Ovary (tissue), 7 donors: ENCODE measurements at regions not wholly inside any gene's neighbourhood (a gene's known extent, or its start where the extent isn't known, plus 50 kb on each side); places are given as distances from the start of the nearest gene placed in this dataset.

ENCODE experiments used
- DNase-seq, 5 donors: peaks; one replicate each; pipeline ENCODE4 v3.0.0-alpha.2; 2019 to 2020
- H3K27ac ChIP-seq, 2 donors: fragments of 200-600 bp; one replicate each; pipeline versions ENCODE4 v1.5.1 to v1.8.0; 2019 to 2022
- H3K27me3 ChIP-seq: fragments of 200-600 bp; one replicate; pipeline ENCODE4 v1.8.0; 2022
- H3K36me3 ChIP-seq: fragments of 200-600 bp; sonication (generic); one replicate; pipeline ENCODE4 v1.5.1; 2019
- H3K4me1 ChIP-seq: one replicate; pipeline ENCODE4 v1.8.1; 2013; ENCODE audit warnings: mild to moderate bottlenecking, moderate library complexity; ENCODE audit not compliant: insufficient read depth
- H3K4me3 ChIP-seq: fragments of 200-600 bp; sonication (generic); one replicate; pipeline ENCODE4 v1.5.1; 2017
- H3K9me3 ChIP-seq, 2 donors: fragments of 200-600 bp in 1 of 2; sonication (generic) in 1 of 2; one replicate each; pipeline versions ENCODE4 v1.5.1 to v1.8.1; 2013 to 2019; ENCODE audit warnings: mild to moderate bottlenecking in 1 of 2, moderate library complexity in 1 of 2
- CTCF ChIP-seq, 3 donors: fragments of 450-650 bp in 2 of 3; fragments of 200-600 bp in 1 of 3; IDR thresholded peaks; one replicate each; pipeline versions ENCODE4 v1.5.1 to v1.8.0; 2016 to 2022; ENCODE audit warnings: antibody characterized with exemption in 3 of 3, mild to moderate bottlenecking in 1 of 3
- EP300 ChIP-seq: sonication (generic); formaldehyde crosslinking; IDR thresholded peaks from one replicate; pipeline ENCODE4 v1.6.1; 2017; ENCODE audit warnings: antibody characterized with exemption
- POLR2A ChIP-seq: fragments of 450-650 bp; IDR thresholded peaks from one replicate; pipeline ENCODE4 v1.6.1; 2017; ENCODE audit warnings: antibody characterized with exemption, mild to moderate bottlenecking, moderate library complexity
- WGBS, 3 donors: extraction: QIAGEN DNeasy Blood & Tissue Kit in 1 of 3; methylation state at CpG; one replicate each; pipeline versions ENCODE4 v1.1.5 to v1.1.7; 2013 to 2017; 5-methylcytosine and 5-hydroxymethylcytosine counted together
- intact Hi-C, 4 donors: fragments of 100-400 bp; cut with DNase I; formaldehyde crosslinking; loops; one replicate each; pipeline versions ENCODE4 v1.11.0 to v1.15.1; 2022 to 2023
- donor health status: DM: no; HTN: no; CAD: no; lungs with moderate emphysema.
- donor health status: DM: no; HTN: no; CAD: no.
- donor health status: Bipolar disorder and iron deficiency.
- donor health status: DM: no; HTN: no; CAD: no.
- donor health status: DM: yes; HTN: yes; CAD: no.

- TF ChIP-seq POLR2A (no peak), CTCF (IDR thresholded peaks at IDR 0.05) (no peak), EP300 (no peak)
- WGBS, 3 donors = 79 to 97% (median 90%) methylated on average over 4 of the region's 4 CpGs
- H3K9me3 ChIP-seq = no peaks in the 10 kb centered on the region
- intact Hi-C loops = no loop called here
- no peak overlapping the region for H3K27ac ChIP-seq
- H3K36me3 ChIP-seq = no peaks in the 10 kb centered on the region
- no peak for DNase-seq
- H3K4me3 ChIP-seq = no peak overlapping the region
- H3K4me1 ChIP-seq = no peaks in the 10 kb centered on the region
- H3K27me3 ChIP-seq = no peaks in the 10 kb centered on the region
Measured at GRCh38 chr12:24600551-24600950, 348.4 kb downstream of the BCAT1 start.

DNA sequence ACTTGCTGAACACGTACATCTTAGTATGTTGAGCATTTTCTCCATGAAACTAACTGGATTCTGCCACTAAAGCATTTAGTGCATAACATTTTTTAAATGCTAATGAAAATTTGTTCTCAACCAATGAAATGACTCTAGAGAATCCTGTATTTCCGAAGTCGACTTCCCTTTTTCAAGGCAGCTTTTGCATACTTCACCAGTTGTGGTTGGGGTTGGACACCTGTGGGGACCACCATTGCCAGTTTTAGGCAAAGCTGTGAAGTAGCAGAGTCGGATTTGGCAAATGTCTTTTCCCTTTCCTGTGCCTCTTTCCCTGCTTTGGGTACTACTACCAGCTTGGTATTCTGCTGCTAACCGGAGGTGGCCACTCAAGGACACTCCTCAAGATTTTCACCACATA is 349.2 kb downstream of the BCAT1 start:
- Histone ChIP-seq H3K27me3 (no peaks in the 10 kb centered on the region), H3K9me3 (no peaks in the 10 kb centered on the region), H3K4me1 (no peaks in the 10 kb centered on the region), H3K36me3 (no peaks in the 10 kb centered on the region), H3K4me3 (no peak overlapping the region), H3K27ac (no peak overlapping the region)
- no peak for TF ChIP-seq CTCF (IDR thresholded peaks at IDR 0.05)
- TF ChIP-seq EP300 = no peak
- TF ChIP-seq POLR2A = no peak
- DNase-seq = no peak
- WGBS, 3 donors = 89 to 94% (median 91%) methylated on average over 5 of the region's 5 CpGs
- intact Hi-C loops = no loop called here

DNA sequence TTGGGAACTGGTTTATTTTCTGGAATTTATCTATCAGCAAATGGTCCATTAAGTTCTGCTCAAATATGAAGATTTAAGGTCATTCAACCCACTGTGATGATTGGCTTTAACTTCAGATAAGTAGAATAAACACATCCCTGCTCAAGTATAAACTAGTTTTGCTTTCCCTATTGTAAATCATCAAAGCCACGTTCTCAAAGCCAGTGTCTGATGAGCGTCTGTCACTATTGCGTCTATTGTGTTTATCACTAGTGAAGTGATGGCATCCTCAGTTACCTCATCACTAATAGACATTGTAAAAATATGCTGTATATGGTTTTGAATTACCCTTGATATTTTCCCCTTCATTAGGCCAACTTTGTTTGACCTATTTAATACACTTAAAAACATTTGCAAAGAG is 351.3 kb downstream of the BCAT1 start:
- H3K27ac ChIP-seq = no peak overlapping the region
- H3K4me3 ChIP-seq = no peak overlapping the region
- no peaks in the 10 kb centered on the region for H3K36me3 ChIP-seq
- H3K27me3 ChIP-seq = no peaks in the 10 kb centered on the region
- no peak for TF ChIP-seq CTCF (IDR thresholded peaks at IDR 0.05)
- TF ChIP-seq EP300 = no peak
- TF ChIP-seq POLR2A = no peak
- H3K4me1 ChIP-seq = no peaks in the 10 kb centered on the region
- no peaks in the 10 kb centered on the region for H3K9me3 ChIP-seq
- no peak for DNase-seq
- intact Hi-C loops = no loop called here
- WGBS, 3 donors = 85 to 94% (median 89%) methylated on average over 3 of the region's 3 CpGs

DNA sequence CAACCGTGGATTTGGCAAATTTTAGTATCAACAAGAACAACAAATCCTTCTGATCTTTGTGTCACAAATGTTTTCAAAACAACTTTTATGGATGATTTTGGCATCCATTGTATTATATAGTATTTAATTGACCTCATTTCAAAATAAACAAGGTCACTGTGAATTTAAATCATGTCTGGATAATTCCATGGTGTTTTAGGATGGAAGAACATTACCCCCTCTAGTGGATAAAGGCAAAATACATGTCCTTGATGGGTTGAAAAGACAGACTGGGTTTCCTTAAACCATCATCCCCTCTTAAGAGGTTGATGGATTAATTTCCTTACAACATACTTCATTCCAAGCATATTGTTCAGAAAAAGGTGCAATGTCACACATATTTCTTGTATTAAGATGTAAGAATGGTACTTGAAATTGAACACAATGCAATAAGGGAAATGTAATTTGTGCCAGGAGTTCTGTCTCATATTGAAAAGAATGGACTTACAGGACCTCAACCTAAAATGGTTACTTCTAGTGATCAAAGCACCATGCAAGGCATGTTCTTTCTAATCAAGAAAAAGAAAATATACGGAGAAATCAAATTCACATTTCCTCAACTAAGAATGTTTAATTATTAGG is 352.0 kb downstream of the BCAT1 start:
- TF ChIP-seq EP300 (no peak), CTCF (IDR thresholded peaks at IDR 0.05) (peak in 2 of 3 donors; percentile 44 to 64)
- Histone ChIP-seq H3K27me3 (no peaks in the 10 kb centered on the region), H3K4me1 (no peaks in the 10 kb centered on the region), H3K27ac (no peak overlapping the region), H3K9me3 (no peaks in the 10 kb centered on the region), H3K36me3 (no peaks in the 10 kb centered on the region), H3K4me3 (no peak overlapping the region)
- DNase-seq = no peak
- intact Hi-C loops = no loop called here
- WGBS, 3 donors = 68 to 72% (median 69%) methylated on average over 2 of the region's 2 CpGs
